Jurkat, Clone E6-1 (cell line): ENCODE measurements at regions not wholly inside any gene's neighbourhood (a gene's known extent, or its start where the extent isn't known, plus 50 kb on each side); places are given as distances from the start of the nearest gene placed in this dataset.

Experiments
- DNase-seq: peaks from one replicate; pipeline ENCODE4 v3.0.0-alpha.2; 2011; ENCODE audit warnings: low read depth, low spot score
- H3K4me3 ChIP-seq: 2 replicates; pipeline ENCODE4 v1.5.1; 2011; ENCODE audit warnings: mild to moderate bottlenecking, low read length, control low read depth, moderate library complexity

- no peak for DNase-seq
- H3K4me3 ChIP-seq: no peak overlapping the region
Observed at GRCh38 chr1:29829448-29830344, 593.4 kb downstream of the PTPRU start.

- no peak overlapping the region for H3K4me3 ChIP-seq
- no peak for DNase-seq
Observed at GRCh38 chr1:29828526-29829447, 592.5 kb downstream of the PTPRU start.

GRCh38 chr1:29827801-29828525 is 591.6 kb downstream of the PTPRU start:
- no peak for DNase-seq
- H3K4me3 ChIP-seq: no peak overlapping the region

- no peak overlapping the region for H3K4me3 ChIP-seq
- no peak for DNase-seq
Observed at GRCh38 chr1:29827237-29827750, 591.0 kb downstream of the PTPRU start.

DNA sequence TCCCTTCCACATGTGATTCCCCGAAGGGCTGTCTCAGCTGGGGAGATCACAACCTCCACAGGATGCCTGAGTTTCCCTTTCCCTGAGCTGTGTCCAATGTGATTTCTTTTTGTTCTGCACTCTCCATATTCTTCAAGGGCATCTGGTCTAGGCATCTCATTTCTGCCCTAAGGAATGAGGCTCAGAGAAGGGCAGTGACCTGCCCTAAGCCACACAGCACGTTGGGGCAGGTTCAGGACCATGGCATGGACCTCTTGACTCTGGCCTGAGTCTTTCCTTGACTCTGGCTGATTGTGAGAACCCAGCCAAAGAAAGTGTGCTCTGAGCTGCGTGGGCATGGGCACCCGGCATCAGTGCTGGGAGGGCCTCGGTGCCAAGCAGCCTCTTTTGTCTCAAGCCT is 590.3 kb downstream of the PTPRU start:
- DNase-seq: no peak

DNA sequence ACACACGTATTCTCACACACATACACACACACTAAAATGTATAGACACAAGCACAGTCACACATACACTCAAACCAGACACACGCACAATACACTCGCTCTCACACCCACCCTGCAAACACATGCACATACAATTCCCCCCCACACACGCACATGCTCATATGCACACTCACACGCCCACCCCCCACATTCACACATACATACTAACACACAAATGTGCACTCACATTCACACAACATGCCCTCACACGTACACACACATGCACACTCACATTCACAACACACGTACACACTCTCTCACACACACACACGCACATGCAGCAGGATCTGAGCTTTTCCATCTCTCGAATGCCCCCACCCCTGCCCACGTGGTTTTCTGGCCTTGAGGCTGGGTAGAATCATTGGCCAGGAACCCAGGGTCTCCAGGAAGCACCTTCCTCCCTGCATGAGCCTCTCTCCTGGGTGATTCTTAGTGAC is 589.7 kb downstream of the PTPRU start:
- no peak overlapping the region for H3K4me3 ChIP-seq

More for the DNA sequence above, 590.3 kb downstream of the PTPRU start:
- H3K4me3 ChIP-seq: no peak overlapping the region

DNA sequence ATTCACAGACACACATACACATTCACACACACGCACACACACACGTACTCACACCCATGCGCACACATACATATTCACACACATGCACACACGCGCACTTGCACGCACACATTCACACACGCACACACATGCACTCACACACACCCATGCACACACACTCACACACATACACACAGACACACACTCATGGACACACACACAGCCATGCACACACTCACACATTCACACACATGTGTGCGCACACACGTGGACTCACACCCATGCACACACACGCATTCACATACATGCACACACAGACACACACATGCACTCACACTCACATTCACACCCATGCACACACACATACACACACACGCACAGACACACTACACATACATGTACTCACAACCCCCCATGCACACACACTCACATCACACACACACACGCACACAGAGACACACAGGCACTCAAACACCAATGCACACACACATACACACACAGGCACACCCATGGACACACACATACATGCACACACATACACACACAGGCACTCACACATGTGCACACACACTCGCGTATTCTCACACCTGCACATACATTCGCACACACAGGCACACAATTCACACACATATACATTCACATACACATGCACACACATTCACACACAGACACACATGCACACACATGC is 589.1 kb downstream of the PTPRU start:
- no peak overlapping the region for H3K4me3 ChIP-seq
- DNase-seq: no peak

More for the DNA sequence above, 589.7 kb downstream of the PTPRU start:
- no peak for DNase-seq

- no peak for DNase-seq
- H3K4me3 ChIP-seq: no peak overlapping the region
Observed at GRCh38 chr1:29824511-29825273, 588.4 kb downstream of the PTPRU start.

DNA sequence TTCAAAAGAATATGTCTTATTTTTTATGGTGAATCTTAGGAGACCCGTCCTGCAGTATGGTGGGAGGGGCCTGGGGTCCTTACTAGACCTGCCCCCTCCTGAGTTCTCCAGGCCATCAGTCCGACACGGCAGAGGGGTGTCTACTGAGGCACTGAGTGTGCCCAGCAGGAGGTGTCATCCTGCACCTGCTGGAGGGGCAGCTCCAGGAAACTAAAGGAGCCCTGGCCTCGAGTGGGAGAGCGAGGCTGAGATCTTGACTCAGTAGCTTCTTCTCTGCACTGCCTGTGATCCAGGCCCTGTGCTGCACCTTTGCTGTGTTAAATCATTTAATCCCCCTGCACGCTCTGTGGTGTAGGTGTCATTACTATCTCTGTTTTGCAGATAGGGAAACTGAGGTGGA is 587.7 kb downstream of the PTPRU start:
- no peak for DNase-seq
- H3K4me3 ChIP-seq: no peak overlapping the region

DNA sequence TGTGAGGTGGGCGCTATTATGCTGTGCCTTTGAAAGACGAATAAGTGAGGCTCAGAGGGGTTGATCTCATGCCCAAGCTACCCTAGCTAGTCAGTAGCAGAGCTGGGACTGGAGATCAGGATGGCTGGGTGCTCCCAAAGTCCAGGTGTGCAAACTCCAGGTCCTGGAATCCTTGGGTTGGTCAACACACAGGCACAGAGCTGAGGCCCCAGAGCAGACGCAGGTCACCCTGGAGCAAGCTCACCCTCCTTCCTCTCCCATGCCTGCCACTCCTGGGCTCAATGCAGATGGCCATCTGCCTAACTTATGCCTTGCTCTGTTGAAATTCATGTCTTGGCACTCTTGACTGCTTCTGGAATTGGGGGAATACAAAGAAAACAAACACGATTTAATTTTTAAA is 587.2 kb downstream of the PTPRU start:
- DNase-seq: no peak
- H3K4me3 ChIP-seq: no peak overlapping the region

DNA sequence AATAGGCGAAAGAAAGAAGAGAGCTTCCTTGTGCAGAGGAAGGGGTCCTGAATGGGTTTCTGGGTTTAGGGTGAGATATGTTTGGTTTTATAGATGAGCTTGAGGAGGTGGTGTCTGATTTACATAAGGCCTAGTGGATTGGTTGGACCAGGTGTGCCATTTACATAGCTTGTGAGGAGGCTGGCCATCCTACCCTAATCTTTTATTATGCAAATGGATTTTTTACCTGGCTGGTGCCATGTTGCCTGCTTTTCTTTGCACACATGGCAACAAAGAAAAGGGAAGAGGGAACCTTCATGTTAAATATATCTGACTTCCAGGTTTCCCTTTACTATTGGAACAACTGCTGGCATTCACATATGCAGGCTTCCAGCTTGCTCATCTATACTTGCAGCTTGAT is 585.3 kb downstream of the PTPRU start:
- H3K4me3 ChIP-seq: no peak overlapping the region
- DNase-seq: no peak

DNA sequence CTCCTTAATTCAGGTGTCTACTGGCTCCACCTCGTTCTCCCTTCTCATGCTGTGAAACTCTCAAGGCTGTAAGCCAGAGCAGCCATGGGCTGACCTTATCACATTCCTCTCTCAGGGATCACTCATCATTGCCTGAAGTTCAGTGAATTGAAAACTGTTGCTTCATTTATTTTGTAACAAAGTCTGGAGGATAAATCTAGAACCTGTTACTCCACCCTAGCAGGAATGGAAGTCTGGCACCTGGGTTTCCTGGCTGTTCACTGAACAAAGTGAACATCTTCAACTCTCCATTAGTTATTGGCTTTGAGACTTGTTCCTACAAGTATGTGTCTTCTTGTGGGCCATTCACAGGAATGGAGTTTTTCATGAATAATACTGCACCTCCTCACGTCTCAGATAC is 584.1 kb downstream of the PTPRU start:
- DNase-seq: no peak
- no peak overlapping the region for H3K4me3 ChIP-seq

DNA sequence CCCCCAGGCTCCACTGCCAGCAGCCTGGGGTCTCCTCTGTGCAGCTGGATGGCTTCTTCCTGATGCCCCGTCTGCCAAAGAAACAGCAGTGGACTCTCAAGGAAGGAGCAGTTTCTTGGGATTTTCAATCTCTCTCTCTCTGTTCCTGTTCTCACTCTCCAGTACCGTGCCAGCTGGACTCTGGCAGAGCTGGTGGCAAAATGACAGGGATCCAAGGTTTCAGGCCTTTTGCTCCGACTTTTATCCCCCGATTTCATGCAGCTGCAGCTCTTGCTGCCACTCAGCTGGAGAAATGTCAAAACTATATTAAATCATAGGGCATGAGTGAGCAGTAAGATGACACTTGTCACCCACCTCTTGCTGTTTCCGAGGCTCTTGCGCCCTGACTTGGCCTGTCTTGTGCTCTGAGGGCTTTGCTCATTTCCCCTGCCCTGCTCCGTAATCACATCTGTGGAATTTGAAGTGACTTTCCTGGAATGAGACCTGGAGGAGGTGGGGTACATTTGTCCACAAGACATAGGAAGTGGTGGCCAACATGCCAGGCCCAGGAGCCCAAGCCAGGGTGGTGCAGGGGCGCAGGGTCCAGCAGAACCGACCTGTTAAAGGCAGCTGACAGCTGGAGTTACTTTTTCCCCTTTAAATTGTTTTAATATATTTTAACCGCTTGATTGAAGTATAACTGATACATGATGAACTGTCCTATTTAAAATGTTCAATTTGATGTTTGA is 576.2 kb downstream of the PTPRU start:
- no peak for DNase-seq
- H3K4me3 ChIP-seq: no peak overlapping the region

- no peak for DNase-seq
- H3K4me3 ChIP-seq: no peak overlapping the region
Observed at GRCh38 chr1:29811727-29812407, 575.5 kb downstream of the PTPRU start.

GRCh38 chr1:29811247-29811646 is 574.9 kb downstream of the PTPRU start:
- no peak overlapping the region for H3K4me3 ChIP-seq
- peak; percentile 34 for DNase-seq
